Activated T-cell treated with anti-CD3 and anti-CD28 coated beads, Interleukin-2, amount 50 U/mL, for 24 hours (primary cell): ENCODE measurements at regions not wholly inside any gene's neighbourhood (a gene's known extent, or its start where the extent isn't known, plus 50 kb on each side); places are given as distances from the start of the nearest gene placed in this dataset.

Experiments used
- DNase-seq: peaks from one replicate; pipeline ENCODE4 v3.0.0-alpha.2; 2020
- H3K27ac Mint-ChIP-seq: 2 replicates; pipeline ENCODE4 v1.8.0; 2020; ENCODE audit warnings: mild to moderate bottlenecking, mixed read lengths
- H3K27me3 Mint-ChIP-seq: 2 replicates; pipeline ENCODE4 v1.8.0; 2020; ENCODE audit warnings: mixed read lengths
- H3K36me3 Mint-ChIP-seq: 2 replicates; pipeline ENCODE4 v1.8.0; 2020; ENCODE audit warnings: low read depth, mixed read lengths
- H3K4me1 Mint-ChIP-seq: 2 replicates; pipeline ENCODE4 v1.8.0; 2020; ENCODE audit warnings: low read depth, mixed read lengths
- H3K4me3 Mint-ChIP-seq: 2 replicates; pipeline ENCODE4 v1.8.0; 2020; ENCODE audit warnings: mild to moderate bottlenecking, moderate library complexity, mixed read lengths
- H3K9me3 Mint-ChIP-seq: 2 replicates; pipeline ENCODE4 v1.8.0; 2020; ENCODE audit warnings: mixed read lengths

DNA sequence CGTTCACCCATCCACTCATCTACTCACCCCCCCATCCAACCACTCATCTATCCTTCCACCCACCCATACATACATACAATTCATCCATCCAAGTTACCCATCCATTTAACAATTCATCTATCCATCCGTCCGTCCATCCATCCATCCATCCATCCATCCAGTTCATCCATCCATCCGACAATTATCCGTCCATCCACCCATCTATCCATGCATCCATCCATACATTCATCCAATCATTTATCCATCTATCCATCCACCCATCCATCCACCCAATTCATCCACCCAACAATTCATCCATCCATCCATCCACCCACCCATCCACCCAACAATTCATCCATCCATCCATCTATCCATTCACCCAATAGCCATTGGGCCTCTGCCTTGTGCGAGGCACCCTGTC is 173.2 kb upstream of the MVB12B start:
- no peaks in the 10 kb centered on the region for H3K36me3 Mint-ChIP-seq
- H3K27me3 Mint-ChIP-seq: peaks cover 32% of the 10 kb centered on the region
- H3K4me1 Mint-ChIP-seq: no peaks in the 10 kb centered on the region
- no peak for DNase-seq
- H3K27ac Mint-ChIP-seq: no peak overlapping the region
- no peaks in the 10 kb centered on the region for H3K9me3 Mint-ChIP-seq
- H3K4me3 Mint-ChIP-seq: no peak overlapping the region

DNA sequence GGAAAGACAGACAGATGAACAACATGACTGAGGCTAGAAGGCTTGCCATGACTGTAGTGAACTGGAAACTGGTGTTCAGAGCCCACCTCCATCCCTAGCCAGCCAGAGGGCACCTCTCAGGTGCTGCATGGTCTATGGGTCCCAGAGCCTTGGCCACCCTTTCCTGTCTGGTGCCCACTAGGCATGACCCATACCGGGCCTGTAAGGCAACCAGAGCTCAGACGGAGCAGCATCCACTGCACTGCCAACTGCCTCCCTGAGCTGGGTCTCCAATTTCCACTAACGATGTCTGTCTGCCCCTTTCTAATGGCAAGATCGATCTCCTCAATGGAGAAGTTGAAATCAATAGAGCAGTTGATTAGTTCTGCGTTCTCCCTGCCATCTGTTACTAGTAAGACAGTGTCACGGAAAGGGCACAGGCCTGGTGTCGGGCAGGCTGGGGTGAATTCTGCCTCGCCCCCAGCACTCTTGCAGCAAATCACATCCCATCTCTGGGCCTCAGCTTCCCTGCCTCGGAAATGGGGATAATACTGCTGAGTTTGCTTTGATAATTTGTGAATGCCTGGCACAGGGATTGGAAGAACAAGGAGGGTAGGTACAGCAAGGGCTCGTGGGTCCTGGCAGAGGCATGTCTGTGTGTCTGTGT is 172.3 kb upstream of the MVB12B start:
- Mint-ChIP-seq H3K36me3 (no peaks in the 10 kb centered on the region), H3K9me3 (no peaks in the 10 kb centered on the region), H3K4me1 (no peaks in the 10 kb centered on the region), H3K4me3 (no peak overlapping the region), H3K27me3 (peaks cover 25% of the 10 kb centered on the region), H3K27ac (no peak overlapping the region)
- no peak for DNase-seq

DNA sequence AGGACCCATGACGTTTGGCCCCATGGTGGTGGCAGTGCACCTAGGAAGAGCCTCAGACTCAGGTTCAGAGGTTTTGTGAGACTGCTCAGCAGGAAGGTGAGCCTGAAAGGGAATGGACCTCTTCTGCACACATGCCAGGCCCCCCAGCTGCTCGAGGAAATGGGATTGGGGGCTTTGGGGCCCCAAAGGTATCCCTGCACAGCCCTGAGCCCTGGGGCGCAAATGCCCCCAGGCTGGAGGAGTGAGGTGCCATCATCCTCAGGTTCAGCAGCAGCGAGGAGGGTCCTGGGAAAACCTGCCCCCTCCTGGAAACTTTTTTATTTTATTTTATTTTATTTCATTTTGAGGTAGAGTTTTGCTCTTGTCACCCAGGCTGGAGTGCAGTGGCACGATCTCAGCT is 171.8 kb upstream of the MVB12B start:
- no peak overlapping the region for H3K27ac Mint-ChIP-seq
- no peaks in the 10 kb centered on the region for H3K4me1 Mint-ChIP-seq
- peaks cover 25% of the 10 kb centered on the region for H3K27me3 Mint-ChIP-seq
- no peak for DNase-seq
- H3K36me3 Mint-ChIP-seq: no peaks in the 10 kb centered on the region
- no peak overlapping the region for H3K4me3 Mint-ChIP-seq
- no peaks in the 10 kb centered on the region for H3K9me3 Mint-ChIP-seq

- no peak overlapping the region for H3K27ac Mint-ChIP-seq
- no peak overlapping the region for H3K4me3 Mint-ChIP-seq
- H3K9me3 Mint-ChIP-seq: no peaks in the 10 kb centered on the region
- H3K27me3 Mint-ChIP-seq: peaks cover 23% of the 10 kb centered on the region
- DNase-seq: peak; percentile 13
- no peaks in the 10 kb centered on the region for H3K36me3 Mint-ChIP-seq
- H3K4me1 Mint-ChIP-seq: no peaks in the 10 kb centered on the region
Measured at GRCh38 chr9:126155756-126156664, 170.6 kb upstream of the MVB12B start.

- DNase-seq: no peak
- Mint-ChIP-seq H3K4me3 (no peak overlapping the region), H3K9me3 (no peaks in the 10 kb centered on the region), H3K27me3 (peaks cover 23% of the 10 kb centered on the region), H3K27ac (no peak overlapping the region), H3K36me3 (no peaks in the 10 kb centered on the region), H3K4me1 (no peaks in the 10 kb centered on the region)
Measured at GRCh38 chr9:126156898-126157297, 169.7 kb upstream of the MVB12B start.

GRCh38 chr9:126157423-126157822 is 169.2 kb upstream of the MVB12B start:
- H3K27me3 Mint-ChIP-seq: peaks cover 19% of the 10 kb centered on the region
- H3K36me3 Mint-ChIP-seq: no peaks in the 10 kb centered on the region
- H3K27ac Mint-ChIP-seq: no peak overlapping the region
- H3K4me1 Mint-ChIP-seq: no peaks in the 10 kb centered on the region
- no peak overlapping the region for H3K4me3 Mint-ChIP-seq
- H3K9me3 Mint-ChIP-seq: no peaks in the 10 kb centered on the region
- DNase-seq: no peak

GRCh38 chr9:126157826-126158587 is 168.6 kb upstream of the MVB12B start:
- DNase-seq: peak; percentile 8
- no peak overlapping the region for H3K27ac Mint-ChIP-seq
- no peak overlapping the region for H3K4me3 Mint-ChIP-seq
- no peaks in the 10 kb centered on the region for H3K4me1 Mint-ChIP-seq
- no peaks in the 10 kb centered on the region for H3K9me3 Mint-ChIP-seq
- peaks cover 13% of the 10 kb centered on the region for H3K27me3 Mint-ChIP-seq
- no peaks in the 10 kb centered on the region for H3K36me3 Mint-ChIP-seq

- Mint-ChIP-seq H3K27ac (no peak overlapping the region), H3K36me3 (no peaks in the 10 kb centered on the region), H3K4me3 (no peak overlapping the region), H3K27me3 (peaks cover 5% of the 10 kb centered on the region), H3K4me1 (no peaks in the 10 kb centered on the region), H3K9me3 (no peaks in the 10 kb centered on the region)
- peak; percentile 11 for DNase-seq
Measured at GRCh38 chr9:126158588-126159429, 167.8 kb upstream of the MVB12B start.

DNA sequence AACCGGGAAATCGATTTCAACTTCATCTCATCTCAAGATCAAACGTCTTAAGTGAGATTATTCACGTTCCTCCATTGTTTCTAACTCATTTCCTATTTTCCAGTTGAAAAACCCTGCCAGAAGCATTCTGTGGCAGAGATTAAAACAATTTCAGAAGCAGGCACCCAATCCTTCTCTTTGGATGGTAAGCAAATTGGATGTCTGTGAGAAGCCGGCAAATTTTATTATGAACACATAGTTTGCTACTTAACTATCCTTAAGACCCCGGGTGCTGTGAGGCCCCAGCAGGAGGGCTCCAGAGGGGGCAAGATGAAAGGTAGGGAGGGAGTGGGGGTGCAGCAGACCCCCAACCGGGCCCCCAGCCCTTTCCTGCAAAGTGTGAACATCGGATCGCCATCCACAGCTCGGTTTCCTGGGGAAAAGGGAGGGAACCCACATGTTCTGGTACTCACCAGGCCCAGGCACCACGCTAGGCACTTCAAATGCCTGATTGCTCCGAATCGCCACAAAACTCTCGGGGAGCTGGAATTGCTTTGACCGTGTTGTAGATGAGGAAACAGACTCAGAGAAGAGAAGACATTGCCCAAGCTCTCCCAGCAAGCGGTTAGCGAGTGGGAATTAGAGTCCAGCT is 167.1 kb upstream of the MVB12B start:
- Mint-ChIP-seq H3K4me1 (no peaks in the 10 kb centered on the region), H3K36me3 (no peaks in the 10 kb centered on the region), H3K4me3 (no peak overlapping the region), H3K27me3 (peaks cover 3% of the 10 kb centered on the region), H3K9me3 (no peaks in the 10 kb centered on the region), H3K27ac (no peak overlapping the region)
- no peak for DNase-seq

- Mint-ChIP-seq H3K36me3 (no peaks in the 10 kb centered on the region), H3K27ac (no peak overlapping the region), H3K9me3 (no peaks in the 10 kb centered on the region), H3K27me3 (peaks cover 3% of the 10 kb centered on the region), H3K4me3 (no peak overlapping the region), H3K4me1 (no peaks in the 10 kb centered on the region)
- DNase-seq: peak; percentile 15
Measured at GRCh38 chr9:126160067-126160853, 166.4 kb upstream of the MVB12B start.

GRCh38 chr9:126160854-126161329 is 165.7 kb upstream of the MVB12B start:
- Mint-ChIP-seq H3K4me3 (no peak overlapping the region), H3K27me3 (peaks cover 4% of the 10 kb centered on the region), H3K36me3 (no peaks in the 10 kb centered on the region), H3K9me3 (no peaks in the 10 kb centered on the region), H3K4me1 (no peaks in the 10 kb centered on the region), H3K27ac (no peak overlapping the region)
- DNase-seq: no peak

DNA sequence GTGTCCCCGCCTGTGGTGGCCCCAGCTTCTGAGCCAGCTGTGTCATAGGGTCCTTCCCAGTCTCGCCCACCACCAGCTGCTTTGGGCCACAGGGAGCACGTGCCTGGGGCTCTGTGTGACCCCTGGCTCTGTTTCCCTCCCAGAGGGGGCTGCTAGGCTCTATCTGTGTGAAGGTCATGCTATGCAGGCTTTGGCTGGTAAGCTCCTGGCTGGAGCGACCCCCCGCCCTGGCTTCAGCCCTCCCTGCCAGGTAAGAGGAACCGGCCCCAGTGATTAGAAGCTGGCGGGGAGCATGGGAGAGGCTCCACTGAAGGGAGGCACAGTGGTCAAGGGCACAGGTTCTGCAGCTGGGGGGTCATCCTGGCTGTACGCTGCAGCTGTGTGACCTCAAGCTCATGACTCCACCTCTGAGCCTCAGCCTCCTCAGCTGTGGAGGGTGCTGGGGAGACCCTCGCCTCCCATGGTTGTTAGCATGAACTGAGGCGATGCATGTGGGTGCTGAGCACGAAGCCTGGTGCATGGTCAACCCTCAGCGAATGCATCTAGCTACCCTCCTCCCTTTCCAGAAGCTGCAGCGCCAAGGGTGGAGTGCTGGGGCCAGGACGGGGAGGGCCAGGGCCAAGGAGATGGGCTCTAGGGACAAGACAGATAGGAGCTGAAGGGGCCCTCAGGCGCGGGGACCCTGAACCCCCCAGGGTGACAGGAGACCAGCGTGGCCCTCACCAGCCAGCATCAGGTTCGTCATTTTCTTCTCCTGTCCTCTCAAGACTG is 163.8 kb upstream of the MVB12B start:
- Mint-ChIP-seq H3K4me1 (no peaks in the 10 kb centered on the region), H3K27ac (no peak overlapping the region), H3K36me3 (no peaks in the 10 kb centered on the region), H3K27me3 (peaks cover 13% of the 10 kb centered on the region), H3K9me3 (no peaks in the 10 kb centered on the region), H3K4me3 (no peak overlapping the region)
- peak; percentile 25 for DNase-seq
